ENCODE measurements at regions not wholly inside any gene's neighbourhood (a gene's known extent, or its start where the extent isn't known, plus 50 kb on each side); places are given as distances from the start of the nearest gene placed in this dataset.

GRCh38 chr13:85512421-85512820 is 286.8 kb downstream of the SLITRK6 start:
- DNase-seq (ENCODE audit: low spot score), result no peak

GRCh38 chr13:85509512-85509911 is 289.7 kb downstream of the SLITRK6 start:
- in situ Hi-C loops (cut with HindIII; ENCODE audit: low sequenced_read_pairs), result no loop called here
- no peak for DNase-seq (ENCODE audit: low spot score)

More at GRCh38 chr13:85512421-85512820, 286.8 kb downstream of the SLITRK6 start:
- in situ Hi-C loops (cut with HindIII; ENCODE audit: low sequenced_read_pairs), result no loop called here

DNA sequence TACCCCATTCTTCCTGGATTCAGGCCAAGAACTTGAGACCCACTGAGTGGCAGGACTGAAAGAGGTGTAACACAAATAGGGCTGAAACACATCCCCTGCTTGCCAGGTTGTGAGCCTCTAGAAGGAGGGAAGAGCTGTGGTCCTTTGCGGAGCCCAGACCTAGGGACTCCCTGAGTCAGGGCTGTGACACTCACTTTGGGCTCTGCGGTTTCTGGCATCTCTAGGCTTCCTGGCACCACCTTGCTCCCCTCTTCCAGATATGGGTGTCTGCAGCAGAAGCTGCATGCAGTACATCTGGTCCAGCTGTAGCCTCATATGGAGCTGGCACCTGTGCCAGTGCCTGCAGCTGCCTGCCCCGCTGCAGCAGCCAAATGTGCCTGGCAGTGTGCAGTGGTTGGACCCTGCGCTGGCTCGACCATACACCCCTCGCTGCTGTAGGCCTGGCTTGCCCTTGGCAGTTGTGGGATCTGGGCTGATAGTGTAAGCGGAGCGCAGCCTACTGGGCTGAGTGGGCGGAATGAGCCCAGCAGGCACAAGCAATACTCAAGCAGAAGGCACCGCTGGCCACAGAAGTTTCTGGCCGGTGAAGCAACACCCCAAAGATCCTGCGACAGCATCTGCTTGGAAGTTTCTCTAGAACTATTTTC is 290.4 kb downstream of the SLITRK6 start:
- DNase-seq (ENCODE audit: low spot score), result no peak
- in situ Hi-C loops (cut with HindIII; ENCODE audit: low sequenced_read_pairs), result no loop called here

- no peak for DNase-seq (ENCODE audit: low spot score)
- in situ Hi-C loops (cut with HindIII; ENCODE audit: low sequenced_read_pairs), result no loop called here
Observed at GRCh38 chr13:85503797-85504196, 295.4 kb downstream of the SLITRK6 start.

DNA sequence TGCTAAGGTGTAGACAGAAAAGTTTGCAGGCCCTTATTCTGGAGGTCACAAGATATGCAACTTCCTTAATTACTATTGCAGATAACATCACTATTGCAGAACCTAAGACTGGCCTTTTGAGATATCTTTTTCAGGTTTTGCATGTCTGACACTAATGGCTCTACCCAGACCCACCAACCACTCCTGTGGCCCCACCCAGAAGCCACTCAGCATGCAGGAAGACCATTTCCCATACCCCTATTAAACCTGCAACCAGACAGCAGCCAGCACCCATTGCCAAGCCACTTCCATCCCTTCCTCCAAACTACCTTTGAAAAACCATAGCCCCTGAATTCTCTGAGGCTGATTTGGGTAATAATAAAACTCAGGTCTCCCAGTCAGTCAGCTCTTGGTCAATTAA is 297.6 kb downstream of the SLITRK6 start:
- DNase-seq (ENCODE audit: low spot score), result no peak
- in situ Hi-C loops (cut with HindIII; ENCODE audit: low sequenced_read_pairs), result no loop called here

DNA sequence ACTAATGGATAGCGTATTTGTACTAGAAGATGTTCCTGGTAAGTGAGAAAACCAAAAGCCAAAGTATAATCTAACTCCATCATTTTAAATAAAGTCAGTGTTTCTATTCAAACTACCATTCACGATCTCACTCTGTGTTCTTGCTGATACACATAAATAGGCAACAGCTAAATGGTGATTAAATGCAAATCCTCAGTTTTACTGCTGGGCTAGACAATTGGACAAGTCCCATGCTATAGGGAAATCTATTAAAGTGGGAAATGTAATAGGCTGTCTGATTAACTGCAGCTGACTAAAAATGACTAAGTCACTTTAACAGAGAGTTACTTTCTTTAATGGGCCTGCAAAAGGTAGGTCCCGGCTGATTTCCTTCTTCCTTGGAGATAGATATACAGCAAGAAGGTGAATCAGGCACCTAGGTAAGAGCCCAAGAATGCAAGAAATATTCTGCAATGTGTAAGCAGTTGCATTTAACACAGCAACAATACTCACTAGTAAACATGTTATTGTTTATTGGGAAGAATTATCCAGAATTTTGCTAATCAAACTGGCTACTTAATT is 298.4 kb downstream of the SLITRK6 start:
- in situ Hi-C loops (cut with HindIII; ENCODE audit: low sequenced_read_pairs), result no loop called here
- no peak for DNase-seq (ENCODE audit: low spot score)

- in situ Hi-C loops (cut with HindIII; ENCODE audit: low sequenced_read_pairs), result no loop called here
- no peak for DNase-seq (ENCODE audit: low spot score)
Observed at GRCh38 chr13:85498774-85499173, 300.4 kb downstream of the SLITRK6 start.

GRCh38 chr13:85497652-85498051 is 301.6 kb downstream of the SLITRK6 start:
- in situ Hi-C loops (cut with HindIII; ENCODE audit: low sequenced_read_pairs), result no loop called here
- DNase-seq (ENCODE audit: low spot score), result no peak

- no peak for DNase-seq (ENCODE audit: low spot score)
- in situ Hi-C loops (cut with HindIII; ENCODE audit: low sequenced_read_pairs), result no loop called here
Observed at GRCh38 chr13:85492283-85492682, 306.9 kb downstream of the SLITRK6 start.

DNA sequence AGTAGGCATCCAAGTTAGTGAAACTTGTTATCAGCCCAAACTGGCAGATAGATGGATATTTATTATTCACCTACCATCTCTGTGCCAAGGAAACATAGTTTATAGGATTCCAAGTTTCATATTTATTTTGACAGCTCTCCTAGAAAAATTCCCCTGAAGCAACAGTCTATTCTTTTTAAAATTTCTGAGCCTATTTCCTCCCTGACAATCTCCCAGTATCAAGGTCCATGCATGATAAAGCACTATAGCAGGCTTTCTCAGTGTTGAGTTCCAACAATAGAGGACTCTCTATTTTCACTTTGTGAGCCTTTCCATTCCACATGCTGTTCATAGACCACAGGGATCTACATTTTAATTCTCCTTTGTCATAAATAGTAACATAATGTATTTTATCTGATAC is 312.6 kb downstream of the SLITRK6 start:
- DNase-seq (ENCODE audit: low spot score), result no peak
- in situ Hi-C loops (cut with HindIII; ENCODE audit: low sequenced_read_pairs), result no loop called here

- in situ Hi-C loops (cut with HindIII; ENCODE audit: low sequenced_read_pairs), result no loop called here
- no peak for DNase-seq (ENCODE audit: low spot score)
Observed at GRCh38 chr13:85473144-85473543, 326.1 kb downstream of the SLITRK6 start.

GRCh38 chr13:85469320-85469719 is 329.9 kb downstream of the SLITRK6 start:
- DNase-seq (ENCODE audit: low spot score), result no peak
- in situ Hi-C loops (cut with HindIII; ENCODE audit: low sequenced_read_pairs), result no loop called here

DNA sequence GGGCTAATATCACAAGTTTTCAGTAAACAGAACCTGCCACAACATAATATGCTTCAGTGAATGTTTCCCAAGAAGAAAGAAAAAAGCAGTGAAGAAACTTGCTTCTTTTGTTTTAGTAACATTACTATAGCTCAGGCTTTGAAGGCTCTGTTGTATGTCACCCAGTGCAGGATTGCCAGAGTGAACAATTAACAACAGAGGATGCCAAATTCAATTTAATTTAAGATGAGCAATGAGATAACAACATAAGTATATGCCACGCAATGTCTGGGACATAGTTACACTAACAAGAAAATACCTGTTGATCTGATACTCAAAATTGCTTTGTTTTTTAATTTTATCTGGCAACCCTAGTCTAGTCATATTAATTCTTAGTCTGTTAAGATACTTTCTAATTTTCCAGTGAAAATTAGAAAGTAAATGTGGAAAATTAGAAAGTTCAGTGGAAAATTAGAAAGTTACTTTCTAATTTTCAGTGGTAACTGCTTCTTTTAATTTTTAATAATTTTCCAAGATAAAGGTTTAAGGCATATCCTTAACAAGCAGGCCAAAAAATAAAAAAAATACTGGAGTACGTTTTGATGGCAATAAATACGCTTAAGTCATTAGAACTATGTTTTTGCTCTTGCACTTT is 336.3 kb downstream of the SLITRK6 start:
- in situ Hi-C loops (cut with HindIII; ENCODE audit: low sequenced_read_pairs), result no loop called here

GRCh38 chr13:85461621-85462020 is 337.6 kb downstream of the SLITRK6 start:
- in situ Hi-C loops (cut with HindIII; ENCODE audit: low sequenced_read_pairs), result no loop called here
- DNase-seq (ENCODE audit: low spot score), result no peak

More for the DNA sequence above, 336.3 kb downstream of the SLITRK6 start:
- DNase-seq (ENCODE audit: low spot score), result no peak

GRCh38 chr13:85445534-85445933 is 353.7 kb downstream of the SLITRK6 start:
- in situ Hi-C loops (cut with HindIII; ENCODE audit: low sequenced_read_pairs), result no loop called here
- DNase-seq (ENCODE audit: low spot score), result no peak

- DNase-seq (ENCODE audit: low spot score), result no peak
- in situ Hi-C loops (cut with HindIII; ENCODE audit: low sequenced_read_pairs), result no loop called here
Observed at GRCh38 chr13:85441975-85442374, 357.2 kb downstream of the SLITRK6 start.

- in situ Hi-C loops (cut with HindIII; ENCODE audit: low sequenced_read_pairs), result no loop called here
- no peak for DNase-seq (ENCODE audit: low spot score)
Observed at GRCh38 chr13:85441364-85441763, 357.9 kb downstream of the SLITRK6 start.

- in situ Hi-C loops (cut with HindIII; ENCODE audit: low sequenced_read_pairs), result no loop called here
- DNase-seq (ENCODE audit: low spot score), result no peak
Observed at GRCh38 chr13:85436029-85436428, 363.2 kb downstream of the SLITRK6 start.

DNA sequence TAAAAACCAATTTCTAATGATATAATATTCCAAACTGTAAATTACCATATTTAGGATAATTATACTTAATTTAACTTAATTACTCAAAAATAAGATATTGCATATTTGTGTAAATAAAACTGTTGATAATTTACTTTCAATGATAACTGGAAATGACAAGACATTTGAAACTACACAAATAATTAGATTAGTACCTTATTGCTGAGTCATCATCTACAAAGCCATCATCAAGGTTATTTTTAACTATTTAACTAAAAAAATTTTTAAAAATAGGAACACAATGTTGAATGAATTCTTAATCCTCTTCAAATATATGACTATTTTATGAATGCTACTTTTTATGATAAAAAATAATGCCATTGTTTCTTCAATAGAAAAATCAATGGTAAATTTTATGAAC is 364.3 kb downstream of the SLITRK6 start:
- DNase-seq (ENCODE audit: low spot score), result no peak
- in situ Hi-C loops (cut with HindIII; ENCODE audit: low sequenced_read_pairs), result no loop called here

GRCh38 chr13:85432881-85433280 is 366.3 kb downstream of the SLITRK6 start:
- DNase-seq (ENCODE audit: low spot score), result no peak
- in situ Hi-C loops (cut with HindIII; ENCODE audit: low sequenced_read_pairs), result no loop called here

DNA sequence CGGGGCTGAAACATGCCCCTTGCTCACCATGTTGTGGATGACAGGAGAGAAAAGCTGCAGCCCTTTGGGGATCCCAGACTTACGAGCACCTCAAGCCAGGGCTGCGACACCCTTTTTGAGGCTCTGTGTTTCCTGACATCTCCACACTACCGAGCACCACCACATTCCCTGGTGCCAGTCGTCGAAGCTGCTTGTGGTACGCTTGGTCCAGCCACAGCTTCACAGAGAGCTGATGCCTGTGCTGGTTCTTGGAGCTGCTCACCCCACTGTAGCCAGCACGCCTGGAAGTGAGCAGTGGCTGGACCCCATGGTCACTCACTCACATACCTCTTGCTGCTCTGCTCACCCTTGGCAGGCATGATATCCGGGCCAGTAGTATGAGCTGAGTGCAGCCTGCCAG is 367.5 kb downstream of the SLITRK6 start:
- DNase-seq (ENCODE audit: low spot score), result no peak
- in situ Hi-C loops (cut with HindIII; ENCODE audit: low sequenced_read_pairs), result no loop called here

Measured in G401 (cell line).